ENCODE measurements at regions not wholly inside any gene's neighbourhood (a gene's known extent, or its start where the extent isn't known, plus 50 kb on each side); places are given as distances from the start of the nearest gene placed in this dataset.
A peak's percentile ranks its signal among the peaks of the same experiment; 100 is the strongest.

DNA sequence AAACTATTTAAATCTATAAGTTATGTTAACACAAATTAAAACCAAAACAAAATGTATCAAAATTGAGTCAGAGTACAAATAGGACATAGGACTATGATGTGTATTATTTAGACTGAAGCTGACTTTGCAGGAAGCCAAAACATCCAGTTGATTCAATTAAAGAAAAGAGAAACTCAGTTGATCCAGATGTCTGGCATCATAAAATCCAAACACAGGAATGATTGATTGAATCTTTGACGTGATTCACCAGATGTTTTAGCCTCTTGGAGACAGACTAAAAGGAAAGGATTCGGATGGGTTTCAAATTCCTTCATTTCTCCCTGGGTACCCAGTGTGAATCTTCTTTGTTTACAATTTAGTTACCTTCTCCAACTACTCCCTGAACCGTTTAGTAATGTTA, 272.9 kb downstream of the IRS1 start:
- no peak for DNase-seq (ENCODE audit: low spot score)

DNA sequence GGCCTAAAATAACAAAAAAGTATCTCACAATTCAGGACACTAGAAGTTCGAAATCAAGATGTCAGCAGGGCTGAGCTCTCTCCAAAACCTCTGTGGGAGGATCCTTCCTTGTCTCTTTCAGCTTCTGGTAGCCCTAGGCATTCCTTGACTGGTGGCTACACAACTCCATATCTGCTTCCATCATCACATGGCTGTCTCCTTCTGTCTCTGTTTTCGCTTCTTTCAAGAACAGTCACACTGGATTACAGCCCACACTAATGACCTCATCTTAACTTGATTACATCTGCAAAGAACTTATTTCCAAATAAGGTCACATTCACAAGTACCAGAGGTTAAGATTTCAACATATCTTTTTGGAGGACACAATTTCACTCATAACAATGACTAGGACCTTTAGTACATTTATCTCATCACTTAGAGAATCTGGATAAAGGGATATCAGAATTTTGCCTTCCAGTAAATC, 275.2 kb downstream of the IRS1 start:
- no peak for DNase-seq (ENCODE audit: low spot score)

DNA sequence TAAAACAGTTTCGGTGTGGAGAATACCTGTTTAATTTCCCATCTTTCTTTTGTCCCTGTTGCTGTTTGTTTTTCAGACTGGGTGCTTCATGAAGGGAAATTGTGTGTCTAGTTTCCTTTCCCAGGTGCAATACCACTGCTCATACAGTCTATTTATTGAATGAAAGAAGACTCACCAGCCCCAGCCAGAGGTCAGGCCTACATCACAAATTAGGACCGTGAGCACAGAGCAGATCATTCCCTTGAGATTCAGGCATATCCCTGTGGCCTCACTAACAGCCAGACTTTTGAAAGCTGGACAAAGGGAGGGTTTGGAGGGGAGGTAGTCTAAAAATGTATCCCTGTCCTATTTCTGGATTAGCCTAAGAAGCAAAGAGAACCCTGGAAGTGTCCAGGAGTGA, 278.9 kb downstream of the IRS1 start:
- no peak for DNase-seq (ENCODE audit: low spot score)

DNA sequence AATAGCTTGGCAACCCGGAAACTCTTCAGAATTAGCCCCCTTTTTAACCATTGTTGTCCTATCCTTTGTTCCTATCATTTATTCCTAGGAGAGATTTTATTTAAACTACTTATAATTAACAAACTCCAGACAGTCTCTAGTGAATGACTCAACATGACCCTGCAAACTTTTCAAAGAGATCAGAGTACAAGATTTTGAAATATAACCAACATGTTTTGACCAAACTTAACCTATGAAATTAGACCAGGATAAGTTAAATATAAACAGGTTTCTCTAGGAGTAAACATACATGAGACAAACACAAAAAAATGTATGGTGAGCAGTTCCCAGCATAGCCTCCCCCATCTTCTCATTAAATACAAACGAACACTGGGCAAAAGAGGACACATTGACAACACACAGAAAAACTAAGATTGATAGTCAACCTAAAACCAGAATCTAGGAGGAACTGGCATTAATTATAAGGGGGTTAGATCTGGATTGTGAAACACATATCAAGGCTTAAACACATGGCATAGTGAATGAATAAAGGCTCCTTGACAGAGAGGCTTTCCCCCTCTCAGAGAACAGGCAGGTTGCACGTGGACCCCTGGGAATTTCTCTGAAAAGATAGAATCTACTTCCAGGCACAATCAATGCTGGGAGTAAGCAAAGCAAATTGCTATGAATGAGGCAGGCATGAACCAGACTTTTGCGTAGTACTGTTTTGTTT, 284.1 kb downstream of the IRS1 start:
- no peak for DNase-seq (ENCODE audit: low spot score)

DNA sequence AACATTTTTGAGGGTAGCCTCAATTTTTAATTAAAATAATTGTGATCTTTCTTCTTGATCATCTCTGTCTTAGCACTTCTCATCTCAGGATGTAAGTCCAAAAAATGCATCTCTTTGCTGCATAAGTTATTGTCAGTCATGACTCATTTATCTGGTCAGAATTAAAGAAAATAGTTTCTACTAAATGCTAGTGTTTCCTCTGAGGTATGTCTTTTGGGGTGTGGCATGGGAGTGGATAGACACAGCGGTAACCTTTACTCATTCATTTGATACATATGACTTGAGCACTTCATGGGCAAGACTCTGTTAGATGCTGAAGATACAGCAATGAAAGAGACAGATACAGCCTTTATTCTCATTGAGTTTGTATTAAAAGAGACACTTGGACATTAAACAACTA, 284.7 kb downstream of the IRS1 start:
- peak; percentile 50 for DNase-seq (ENCODE audit: low spot score)

DNA sequence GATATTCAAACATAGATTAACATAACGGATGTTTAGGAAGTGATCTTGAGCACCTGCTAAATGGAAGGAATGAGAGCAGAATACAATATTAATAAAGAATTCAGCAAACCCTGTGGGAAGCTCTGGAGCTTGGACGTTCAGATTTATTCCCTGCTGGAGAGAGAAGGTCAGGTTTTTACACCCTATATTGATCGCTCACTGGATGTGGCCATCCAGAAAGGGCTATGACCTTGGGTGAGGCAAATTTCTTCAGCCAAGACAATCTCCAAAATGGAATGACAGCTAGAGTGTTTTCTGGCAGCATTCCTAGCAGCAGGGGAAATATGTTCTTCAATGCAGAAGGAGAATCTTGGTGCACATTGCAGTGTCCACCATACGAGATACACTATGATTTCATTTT, 288.3 kb downstream of the IRS1 start:
- no peak for DNase-seq (ENCODE audit: low spot score)

DNA sequence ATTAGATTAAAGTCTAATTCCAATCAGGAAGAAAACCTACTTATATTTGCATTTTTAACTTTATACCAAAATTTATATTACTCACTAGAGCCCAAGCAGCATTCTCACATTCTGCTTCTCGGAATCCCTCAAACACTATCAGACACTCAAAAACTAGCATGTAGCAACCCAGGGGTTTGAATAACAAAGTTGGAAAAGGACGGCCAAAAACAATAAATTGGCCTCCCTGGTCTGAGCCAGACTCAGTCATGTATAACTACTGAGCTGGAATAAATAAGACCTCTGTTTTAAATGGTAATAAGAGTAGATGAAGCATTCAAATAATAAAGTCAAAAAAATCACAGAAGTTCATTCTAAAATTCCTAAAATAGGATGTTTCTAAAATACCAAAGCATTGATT, 290.9 kb downstream of the IRS1 start:
- DNase-seq (ENCODE audit: low spot score): no peak

DNA sequence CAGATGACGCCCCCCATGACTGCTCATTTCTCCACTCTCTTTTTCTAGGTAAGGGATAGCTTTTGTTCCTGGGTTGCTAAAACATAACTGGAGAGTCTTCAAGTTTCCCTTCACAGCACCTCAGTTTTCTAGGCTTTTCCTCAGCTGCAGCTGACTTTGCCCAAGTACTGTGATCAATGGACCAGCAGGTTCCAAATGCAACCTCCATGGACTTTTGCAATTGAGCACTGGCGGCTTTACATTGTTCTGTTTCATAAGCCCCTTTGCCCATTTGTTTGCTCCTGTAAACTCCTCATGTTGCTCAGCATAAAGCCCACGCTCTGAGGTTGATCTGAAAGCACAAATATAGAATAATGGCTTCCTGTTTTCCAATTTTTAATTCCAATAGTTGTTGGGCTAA, 291.6 kb downstream of the IRS1 start:
- no peak for DNase-seq (ENCODE audit: low spot score)

DNA sequence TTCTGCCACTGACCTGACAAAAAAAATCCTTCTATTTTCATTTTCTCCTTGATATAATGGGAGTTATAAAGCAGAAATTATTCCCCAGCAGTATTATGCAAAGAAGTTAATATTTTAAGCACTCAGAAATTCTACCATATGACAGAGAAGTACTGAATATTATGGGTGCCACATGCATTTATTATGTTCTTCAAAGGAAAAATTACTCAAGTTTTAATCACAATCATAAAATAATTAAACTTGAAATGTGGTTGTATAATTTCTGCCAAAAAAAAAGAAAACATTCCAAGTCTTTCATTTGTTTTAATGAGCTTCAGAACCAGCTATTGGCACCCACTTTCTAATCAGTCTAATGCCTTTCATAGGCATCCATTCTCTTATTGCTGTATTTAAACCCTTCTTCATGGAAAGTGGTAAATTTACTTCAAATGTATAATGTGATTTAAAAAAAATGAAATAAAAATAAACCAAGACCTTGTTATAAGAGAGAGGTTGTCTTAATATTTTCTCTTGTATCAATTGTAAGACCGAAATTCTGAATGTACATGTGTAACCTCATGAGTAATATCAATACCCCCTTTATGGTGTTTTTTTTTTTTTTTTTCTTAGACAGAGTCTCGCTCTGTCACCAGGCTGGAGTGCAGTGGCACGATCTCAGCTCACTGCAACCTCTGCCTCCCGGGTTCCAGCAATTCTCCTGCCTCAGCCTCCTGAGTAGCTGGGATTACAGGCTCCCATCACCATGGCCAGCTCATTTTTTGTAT, 302.3 kb downstream of the IRS1 start:
- no peak for DNase-seq (ENCODE audit: low spot score)

DNA sequence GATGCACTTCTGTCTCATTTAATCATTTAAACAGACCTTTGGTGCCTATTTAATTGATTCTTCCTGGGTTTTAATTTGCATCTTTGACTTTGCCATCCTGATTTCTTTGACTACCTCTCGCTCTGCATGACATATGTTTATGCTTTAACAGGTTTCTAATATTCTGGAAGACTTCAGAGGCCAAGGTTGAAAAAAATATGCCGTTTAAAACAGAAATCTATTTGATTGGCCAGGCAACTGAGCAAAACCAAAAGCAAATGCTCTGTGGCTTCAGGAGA, 303.4 kb downstream of the IRS1 start:
- no peak for DNase-seq (ENCODE audit: low spot score)

DNA sequence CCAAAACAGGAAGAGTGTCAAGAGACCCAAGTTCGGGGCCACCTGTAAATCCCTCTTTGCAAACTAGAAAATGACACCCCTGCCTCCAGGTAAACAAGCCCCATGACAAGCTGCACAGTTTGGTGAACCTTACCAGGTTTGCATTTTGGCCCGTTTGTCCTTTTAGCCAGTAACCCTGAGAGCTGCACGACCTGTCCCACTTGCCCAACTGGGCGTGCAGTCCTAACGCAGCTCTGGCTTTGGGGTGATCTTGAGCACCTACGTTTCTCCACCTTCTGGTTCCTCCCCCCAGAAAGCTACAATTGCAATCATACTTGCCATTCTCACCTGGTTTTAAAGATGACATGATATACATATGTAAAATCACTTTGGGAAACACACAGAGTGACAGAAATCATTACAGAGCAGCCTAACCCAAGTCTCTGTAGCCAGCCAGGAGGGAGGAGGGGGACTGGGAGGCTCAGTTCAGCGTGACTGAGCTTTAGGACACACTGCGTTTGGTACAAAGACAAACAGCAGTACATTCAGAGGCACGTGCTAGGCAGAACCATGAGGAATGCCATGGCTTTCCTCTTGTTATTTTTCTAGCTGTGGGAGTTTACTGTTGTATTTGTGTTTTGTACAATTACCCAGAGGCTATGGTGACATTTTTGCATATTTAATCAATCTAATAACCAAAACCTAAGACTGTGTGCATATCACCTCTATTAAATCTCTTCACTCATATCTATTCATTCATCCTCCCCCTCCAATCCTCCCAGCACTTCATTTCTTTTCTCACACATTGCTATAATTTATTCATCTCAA, 304.0 kb downstream of the IRS1 start:
- DNase-seq (ENCODE audit: low spot score): no peak

DNA sequence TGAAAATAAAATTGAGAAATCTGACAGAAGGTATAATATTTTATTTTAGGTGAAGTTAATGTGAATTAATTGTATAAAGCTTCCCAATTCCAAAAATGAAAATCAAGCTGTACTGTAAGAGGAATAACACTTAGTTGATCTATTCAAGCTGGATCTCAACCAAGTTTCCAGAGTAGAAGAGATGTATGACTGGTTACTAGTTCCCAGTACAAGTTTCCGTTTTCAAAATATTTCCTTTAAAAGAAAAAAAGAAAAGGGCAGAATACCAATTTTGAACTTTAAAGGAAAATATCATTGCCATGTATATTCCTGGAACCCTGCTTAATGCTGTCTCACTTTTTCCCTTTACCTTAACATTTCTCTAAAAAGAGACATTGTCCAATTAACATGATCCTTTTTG, 308.5 kb downstream of the IRS1 start:
- no peak for DNase-seq (ENCODE audit: low spot score)

DNA sequence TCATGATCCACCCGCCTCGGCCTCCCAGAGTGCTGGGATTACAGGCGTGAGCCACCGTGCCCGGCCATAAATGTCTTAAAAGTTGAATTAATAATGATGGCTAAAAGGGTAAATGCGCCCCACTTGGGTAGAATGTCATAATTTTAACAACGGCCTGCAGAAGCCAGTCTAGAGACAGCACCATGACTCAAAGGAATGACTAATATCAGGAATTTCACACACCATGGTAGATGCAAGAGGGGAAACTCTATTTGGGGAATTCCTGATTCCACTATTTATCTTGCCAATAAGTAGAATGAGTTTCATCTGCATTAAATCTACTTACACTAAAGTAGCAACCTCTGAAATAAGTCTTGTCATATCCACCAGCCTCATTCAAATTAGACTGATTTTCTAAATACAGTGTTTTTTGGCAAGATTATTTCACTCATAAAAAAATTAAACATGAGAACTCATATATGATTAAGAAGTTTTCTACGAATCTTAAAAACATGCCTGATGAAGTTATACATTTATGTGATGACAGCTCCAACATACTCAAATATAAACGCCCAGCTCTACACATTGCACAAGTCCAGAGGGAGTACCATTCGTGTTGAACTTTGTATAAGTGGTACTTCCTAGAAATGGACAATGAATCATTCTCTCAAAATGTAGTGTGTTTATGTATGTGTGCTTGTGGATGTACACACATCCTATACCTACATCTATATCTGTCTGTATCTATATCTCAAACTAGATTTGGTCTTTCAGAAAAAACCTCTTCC, 309.7 kb downstream of the IRS1 start:
- no peak for DNase-seq (ENCODE audit: low spot score)

DNA sequence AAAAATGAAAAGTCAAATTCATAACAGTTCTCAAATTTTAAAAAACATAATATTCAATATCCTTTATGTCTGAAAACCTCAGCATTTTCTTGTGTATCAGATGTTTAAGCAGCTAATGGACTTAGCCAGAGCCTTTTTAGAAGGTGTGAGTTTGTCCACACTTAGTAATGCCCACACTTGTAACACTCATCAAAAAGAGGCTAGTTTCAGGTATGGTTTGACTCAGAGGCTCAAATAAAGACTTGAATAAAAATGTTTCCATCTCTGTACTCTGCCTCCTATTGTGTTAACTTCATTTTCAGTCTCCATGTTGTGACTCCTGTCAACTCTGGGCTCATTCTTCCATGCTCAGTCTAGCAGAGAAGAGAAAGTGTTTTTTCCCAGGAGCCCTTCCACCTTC, 311.6 kb downstream of the IRS1 start:
- no peak for DNase-seq (ENCODE audit: low spot score)

DNA sequence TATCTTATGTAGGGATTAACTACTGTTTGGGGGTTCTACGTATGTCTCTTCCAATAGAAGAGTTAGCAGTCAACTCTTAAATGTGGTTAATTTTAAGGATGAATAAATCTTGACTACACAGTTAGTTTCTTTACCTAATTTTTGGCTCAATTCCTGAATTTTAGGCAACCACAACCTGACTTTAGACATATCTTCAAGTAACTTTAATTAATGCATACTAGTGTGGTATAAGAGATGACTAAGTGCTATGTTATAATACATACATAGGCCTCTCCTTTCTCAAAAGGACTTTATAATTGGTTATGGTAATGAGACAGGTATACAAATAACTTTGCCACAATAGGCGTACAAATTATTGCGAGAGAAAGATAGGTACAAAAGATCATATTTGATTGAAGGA, 312.0 kb downstream of the IRS1 start:
- DNase-seq (ENCODE audit: low spot score): no peak

DNA sequence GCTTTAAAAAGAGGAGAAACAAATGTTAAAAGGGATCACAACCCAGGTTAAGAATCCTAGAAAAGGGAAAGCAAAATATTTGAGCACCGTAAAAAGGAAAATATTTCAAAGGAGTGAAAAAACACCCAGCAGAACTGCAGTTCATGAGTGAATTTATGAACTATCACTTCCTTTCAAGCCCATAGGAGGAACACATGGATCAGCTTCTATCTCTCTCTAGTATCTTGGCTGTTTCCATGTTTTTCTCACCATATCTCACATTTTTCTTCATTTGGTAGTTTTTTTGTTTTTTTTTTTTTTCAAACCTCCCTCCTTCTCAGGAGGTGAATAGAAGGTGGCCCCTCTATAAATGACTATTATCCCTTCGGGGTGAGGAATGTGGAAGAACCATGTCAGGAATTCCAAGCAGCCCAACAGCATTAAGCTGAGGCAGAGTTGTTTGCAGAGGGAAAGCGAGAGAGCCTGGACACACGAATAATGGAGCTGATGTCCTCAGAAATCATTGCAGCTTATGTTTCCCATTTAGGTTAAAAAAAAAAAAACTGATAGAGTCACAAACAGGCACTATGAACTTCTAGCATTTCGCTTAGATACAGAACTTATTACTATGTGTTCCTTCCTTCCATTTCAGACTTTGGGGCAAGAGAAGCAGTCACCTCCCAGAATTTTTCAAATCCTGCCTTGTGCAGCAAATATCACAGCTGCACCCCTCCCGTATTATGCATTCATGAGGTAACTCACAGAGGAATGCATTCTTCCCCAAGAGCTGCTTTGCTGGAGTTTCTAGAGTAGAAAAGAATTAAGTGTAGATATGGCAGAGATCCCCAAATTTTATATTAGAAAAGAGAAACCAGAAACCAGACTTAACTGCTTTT, 315.6 kb downstream of the IRS1 start:
- no peak for DNase-seq (ENCODE audit: low spot score)

DNA sequence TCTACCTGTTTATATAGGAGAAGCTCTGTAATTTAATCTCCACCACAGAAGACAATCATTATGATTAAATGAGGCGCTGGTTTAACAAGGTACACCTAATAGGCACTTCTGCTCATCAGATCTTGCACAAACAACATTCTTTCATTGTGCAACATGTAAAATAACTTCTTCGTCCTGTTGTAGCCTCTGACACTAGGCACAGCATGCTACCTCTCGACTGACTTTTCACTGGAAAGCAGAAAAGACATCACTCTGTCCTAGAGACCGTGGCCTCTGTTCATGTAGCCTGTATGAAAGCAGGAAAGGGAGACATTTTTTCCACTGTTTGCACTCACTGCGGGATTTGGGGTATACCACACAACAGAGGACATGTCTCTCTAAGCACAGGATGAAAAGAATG, 316.5 kb downstream of the IRS1 start:
- DNase-seq (ENCODE audit: low spot score): no peak

DNA sequence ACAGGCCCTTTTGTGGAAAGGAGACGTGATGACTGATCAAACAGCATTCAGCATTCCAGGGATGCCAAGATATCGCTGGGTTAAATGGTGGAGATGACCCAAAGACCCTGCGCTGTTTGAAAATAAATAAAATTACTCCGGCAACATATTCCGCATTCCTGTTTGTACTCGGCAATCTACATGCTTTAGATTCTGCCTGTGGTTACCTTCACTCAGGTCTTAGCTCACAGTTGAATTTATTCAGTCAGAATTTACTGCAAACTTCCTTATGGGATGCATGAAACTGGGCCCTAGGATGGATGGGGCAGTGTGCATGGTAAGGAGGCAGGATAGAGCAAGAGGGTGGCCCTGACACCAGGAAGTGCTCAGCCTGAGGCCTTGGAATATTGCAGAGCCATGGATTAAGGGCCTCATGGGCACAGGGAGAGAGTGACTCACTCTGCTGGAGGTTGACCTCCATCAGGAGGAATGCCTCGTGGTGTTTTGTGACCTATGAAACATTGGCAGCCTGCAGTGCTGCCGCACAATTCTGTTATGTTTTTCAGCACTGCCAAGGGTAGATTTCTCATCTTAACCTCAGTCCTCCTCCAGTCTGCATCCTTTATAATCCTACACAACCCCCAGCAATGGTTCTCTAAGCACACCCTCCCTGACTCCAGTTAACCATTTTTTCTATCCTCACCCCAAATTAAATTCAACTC, 321.4 kb downstream of the IRS1 start:
- DNase-seq (ENCODE audit: low spot score): peak; percentile 56

DNA sequence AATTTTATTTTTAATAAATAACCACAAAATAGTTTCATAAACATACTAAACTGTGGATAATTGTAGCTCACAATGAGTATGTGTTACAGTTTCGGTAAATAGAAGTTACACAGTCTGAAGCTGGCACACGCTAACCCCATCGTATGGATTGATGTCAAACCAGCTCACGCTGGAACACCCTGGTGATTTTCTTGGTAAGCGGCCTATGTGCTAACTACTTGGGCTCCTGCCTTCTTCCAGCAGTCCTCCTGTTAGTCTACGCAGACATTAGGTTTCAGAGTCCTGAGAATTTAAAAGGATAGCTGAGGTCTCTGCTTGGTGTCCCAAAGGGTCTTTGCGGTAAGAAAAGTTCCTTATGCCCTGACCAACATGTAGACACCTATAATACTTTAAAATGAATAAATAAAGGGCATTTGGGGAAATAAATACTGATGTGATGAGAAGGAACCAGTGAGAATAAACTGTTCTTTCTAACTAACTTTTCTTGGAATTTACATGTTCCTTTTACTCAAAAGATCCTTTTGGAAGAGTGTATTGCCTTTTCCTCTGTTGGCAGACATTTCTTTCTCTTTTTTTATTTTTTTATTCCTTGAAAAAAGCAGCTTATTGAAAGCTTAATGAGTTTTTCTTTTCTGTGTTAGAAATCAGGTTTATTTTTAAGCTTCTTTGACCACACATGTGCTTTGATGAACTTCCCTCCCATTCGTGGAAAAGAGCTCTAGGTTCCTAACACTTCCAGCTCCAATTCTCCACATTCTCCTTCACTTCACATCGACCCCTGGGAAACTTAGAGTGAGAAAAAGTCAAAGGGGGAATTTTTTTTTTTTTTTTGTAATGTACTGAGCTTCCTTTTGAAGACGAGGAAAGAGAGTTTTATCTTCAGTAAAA, 322.2 kb downstream of the IRS1 start:
- no peak for DNase-seq (ENCODE audit: low spot score)

DNA sequence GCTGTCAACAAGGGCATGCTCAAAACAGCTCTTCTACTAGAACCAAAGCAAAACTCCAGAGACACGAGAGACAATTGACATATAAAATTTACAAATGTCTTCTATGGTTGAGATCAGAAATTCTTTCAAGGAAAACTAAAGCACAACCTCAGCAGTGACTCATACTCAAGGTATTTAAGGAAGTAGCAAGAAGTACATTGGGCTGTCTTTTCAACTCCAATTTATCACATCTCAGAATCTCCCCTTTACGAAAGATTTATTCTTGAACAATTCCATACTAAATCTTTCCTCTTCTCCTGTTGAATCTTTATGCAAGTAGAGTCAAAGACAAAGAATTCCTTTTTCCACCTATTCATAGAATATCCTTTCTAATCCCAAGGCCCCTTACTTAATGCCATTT, 324.0 kb downstream of the IRS1 start:
- DNase-seq (ENCODE audit: low spot score): peak; percentile 62

Data from LoVo (cell line).